ENCODE measurements at regions not wholly inside any gene's neighbourhood (a gene's known extent, or its start where the extent isn't known, plus 50 kb on each side); places are given as distances from the start of the nearest gene placed in this dataset.
"Not testable (repeated sequence)": the region's sequence is repeated elsewhere in the genome, so short reads cannot be mapped to it uniquely, and the experiment has no call there.

DNA sequence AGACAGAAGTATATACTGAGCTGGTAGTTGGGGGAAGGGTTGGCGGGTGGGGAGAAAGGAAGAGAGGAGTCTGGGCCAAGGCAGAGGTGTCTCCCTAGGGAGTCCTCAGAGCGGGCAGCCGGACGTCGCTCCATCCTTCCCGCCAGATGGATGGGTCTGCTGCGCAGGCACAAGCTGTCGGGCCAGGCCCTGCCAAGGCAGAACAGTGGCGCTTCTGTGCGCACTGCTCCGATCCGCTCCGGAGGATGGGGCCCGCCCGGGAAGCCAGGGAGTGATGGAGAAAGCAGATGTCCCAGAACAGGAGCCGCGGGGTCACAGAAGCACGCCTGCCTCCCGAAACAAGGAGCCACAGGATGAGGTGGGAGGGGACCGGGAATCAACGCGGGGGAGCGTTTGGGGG lies 941.4 kb upstream of the DEFB115 start:
- TF ChIP-seq, protein P1, sequence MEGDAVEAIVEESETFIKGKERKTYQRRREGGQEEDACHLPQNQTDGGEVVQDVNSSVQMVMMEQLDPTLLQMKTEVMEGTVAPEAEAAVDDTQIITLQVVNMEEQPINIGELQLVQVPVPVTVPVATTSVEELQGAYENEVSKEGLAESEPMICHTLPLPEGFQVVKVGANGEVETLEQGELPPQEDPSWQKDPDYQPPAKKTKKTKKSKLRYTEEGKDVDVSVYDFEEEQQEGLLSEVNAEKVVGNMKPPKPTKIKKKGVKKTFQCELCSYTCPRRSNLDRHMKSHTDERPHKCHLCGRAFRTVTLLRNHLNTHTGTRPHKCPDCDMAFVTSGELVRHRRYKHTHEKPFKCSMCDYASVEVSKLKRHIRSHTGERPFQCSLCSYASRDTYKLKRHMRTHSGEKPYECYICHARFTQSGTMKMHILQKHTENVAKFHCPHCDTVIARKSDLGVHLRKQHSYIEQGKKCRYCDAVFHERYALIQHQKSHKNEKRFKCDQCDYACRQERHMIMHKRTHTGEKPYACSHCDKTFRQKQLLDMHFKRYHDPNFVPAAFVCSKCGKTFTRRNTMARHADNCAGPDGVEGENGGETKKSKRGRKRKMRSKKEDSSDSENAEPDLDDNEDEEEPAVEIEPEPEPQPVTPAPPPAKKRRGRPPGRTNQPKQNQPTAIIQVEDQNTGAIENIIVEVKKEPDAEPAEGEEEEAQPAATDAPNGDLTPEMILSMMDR (conservative IDR thresholded peaks at IDR 0.05; ENCODE audit: low read length): not testable (repeated sequence)
- not testable (repeated sequence) for TF ChIP-seq EZH2phosphoT487 (IDR thresholded peaks at IDR 0.05; ENCODE audit: borderline replicate concordance)
